Stimulated activated memory B cell treated with anti-CD40 and anti-IgM and Interleukin-4, amounts not matched to agents 10 μg/mL and 1 μg/mL and 100 μg/mL, for 72 hours (primary cell): ENCODE measurements at regions not wholly inside any gene's neighbourhood (a gene's known extent, or its start where the extent isn't known, plus 50 kb on each side); places are given as distances from the start of the nearest gene placed in this dataset.
A peak's percentile ranks its signal among the peaks of the same experiment; 100 is the strongest.

Source experiments
- ATAC-seq: fragments of 150-1000 bp; cut with Tn5 transposase; 2 replicates; pipeline ENCODE4 v1.10.0; 2021
- H3K27ac Mint-ChIP-seq: one replicate; pipeline ENCODE4 v1.8.0; 2022; ENCODE audit warnings: mild to moderate bottlenecking, mixed read lengths
- H3K27me3 Mint-ChIP-seq: one replicate; pipeline ENCODE4 v1.8.0; 2022; ENCODE audit warnings: mixed read lengths
- H3K36me3 Mint-ChIP-seq: one replicate; pipeline ENCODE4 v1.8.0; 2022; ENCODE audit warnings: mixed read lengths
- H3K4me1 Mint-ChIP-seq: one replicate; pipeline ENCODE4 v1.8.0; 2022; ENCODE audit warnings: mixed read lengths
- H3K4me3 Mint-ChIP-seq: one replicate; pipeline ENCODE4 v1.8.0; 2022; ENCODE audit warnings: mild to moderate bottlenecking, moderate library complexity, mixed read lengths
- H3K9me3 Mint-ChIP-seq: one replicate; pipeline ENCODE4 v1.8.0; 2022; ENCODE audit warnings: mixed read lengths

DNA sequence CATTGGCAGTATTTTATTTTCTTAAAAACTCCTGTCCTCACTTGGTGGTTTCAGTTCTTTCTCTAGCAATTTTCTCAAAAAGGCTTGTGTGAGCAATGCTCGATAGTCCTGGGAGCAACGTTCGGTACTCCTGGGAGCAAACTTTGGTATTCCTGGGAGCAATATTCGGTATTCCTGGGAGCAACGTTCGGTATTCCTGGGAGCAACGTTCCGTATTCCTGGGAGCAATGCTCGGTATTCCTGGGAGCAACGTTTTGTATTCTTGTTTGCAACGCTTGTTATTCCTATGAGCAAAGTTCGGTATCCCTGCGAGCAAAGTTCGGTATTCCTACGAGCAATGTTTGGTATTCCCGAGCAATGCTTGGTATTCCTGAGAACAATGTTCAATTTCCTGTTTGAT lies 362.0 kb upstream of the ADARB2 start:
- H3K27me3 Mint-ChIP-seq = no peaks in the 10 kb centered on the region
- H3K9me3 Mint-ChIP-seq = no peaks in the 10 kb centered on the region
- no peaks in the 10 kb centered on the region for H3K36me3 Mint-ChIP-seq
- no peak overlapping the region for H3K4me3 Mint-ChIP-seq
- no peak for ATAC-seq
- no peak overlapping the region for H3K27ac Mint-ChIP-seq
- no peaks in the 10 kb centered on the region for H3K4me1 Mint-ChIP-seq

- no peaks in the 10 kb centered on the region for H3K27me3 Mint-ChIP-seq
- H3K4me1 Mint-ChIP-seq = no peaks in the 10 kb centered on the region
Measured at GRCh38 chr10:2097937-2098336, 360.6 kb upstream of the ADARB2 start.

DNA sequence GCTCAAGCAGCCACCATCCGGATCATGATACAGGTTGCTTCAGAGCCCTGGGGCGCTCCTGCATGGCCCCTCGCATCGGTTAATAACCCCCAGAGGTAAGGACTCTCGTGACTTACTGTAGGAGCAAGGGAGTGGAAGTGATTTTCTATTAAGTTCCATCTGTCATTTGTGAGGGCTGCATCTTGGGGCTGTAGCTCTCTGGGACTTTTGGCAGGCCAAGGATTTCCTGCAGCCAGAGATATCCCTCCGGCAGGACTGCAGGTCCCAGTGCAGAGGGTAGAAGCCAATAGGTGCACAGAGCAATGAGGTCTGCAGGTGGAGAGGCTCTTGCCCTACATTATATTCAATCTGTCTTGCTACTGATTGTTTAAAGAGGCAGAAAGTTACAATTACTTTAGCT lies 356.8 kb upstream of the ADARB2 start:
- H3K4me3 Mint-ChIP-seq = no peak overlapping the region
- no peak for ATAC-seq
- no peaks in the 10 kb centered on the region for H3K4me1 Mint-ChIP-seq
- no peaks in the 10 kb centered on the region for H3K9me3 Mint-ChIP-seq
- no peak overlapping the region for H3K27ac Mint-ChIP-seq
- H3K36me3 Mint-ChIP-seq = no peaks in the 10 kb centered on the region
- H3K27me3 Mint-ChIP-seq = no peaks in the 10 kb centered on the region

More at GRCh38 chr10:2097937-2098336, 360.6 kb upstream of the ADARB2 start:
- ATAC-seq = no peak
- H3K36me3 Mint-ChIP-seq = no peaks in the 10 kb centered on the region
- no peak overlapping the region for H3K27ac Mint-ChIP-seq
- H3K9me3 Mint-ChIP-seq = no peaks in the 10 kb centered on the region
- no peak overlapping the region for H3K4me3 Mint-ChIP-seq

- H3K9me3 Mint-ChIP-seq = peaks cover 4% of the 10 kb centered on the region
- H3K27ac Mint-ChIP-seq = no peak overlapping the region
- no peak for ATAC-seq
- H3K4me3 Mint-ChIP-seq = no peak overlapping the region
- H3K36me3 Mint-ChIP-seq = no peaks in the 10 kb centered on the region
- H3K4me1 Mint-ChIP-seq = no peaks in the 10 kb centered on the region
- H3K27me3 Mint-ChIP-seq = peaks cover 50% of the 10 kb centered on the region
Measured at GRCh38 chr10:2083591-2083990, 346.3 kb upstream of the ADARB2 start.

- H3K36me3 Mint-ChIP-seq = no peaks in the 10 kb centered on the region
- peaks cover 49% of the 10 kb centered on the region for H3K27me3 Mint-ChIP-seq
- no peak overlapping the region for H3K27ac Mint-ChIP-seq
- peak; percentile 16 for ATAC-seq
- H3K4me1 Mint-ChIP-seq = no peaks in the 10 kb centered on the region
- no peaks in the 10 kb centered on the region for H3K9me3 Mint-ChIP-seq
- no peak overlapping the region for H3K4me3 Mint-ChIP-seq
Measured at GRCh38 chr10:2081501-2081900, 344.2 kb upstream of the ADARB2 start.

GRCh38 chr10:2079603-2080078 lies 342.3 kb upstream of the ADARB2 start:
- H3K4me1 Mint-ChIP-seq = no peaks in the 10 kb centered on the region
- H3K9me3 Mint-ChIP-seq = no peaks in the 10 kb centered on the region
- no peaks in the 10 kb centered on the region for H3K36me3 Mint-ChIP-seq
- ATAC-seq = no peak
- no peak overlapping the region for H3K4me3 Mint-ChIP-seq
- no peak overlapping the region for H3K27ac Mint-ChIP-seq
- H3K27me3 Mint-ChIP-seq = peaks cover 33% of the 10 kb centered on the region

- ATAC-seq = no peak
- H3K27me3 Mint-ChIP-seq = peaks cover 26% of the 10 kb centered on the region
- no peaks in the 10 kb centered on the region for H3K9me3 Mint-ChIP-seq
- H3K27ac Mint-ChIP-seq = no peak overlapping the region
- no peaks in the 10 kb centered on the region for H3K4me1 Mint-ChIP-seq
- no peak overlapping the region for H3K4me3 Mint-ChIP-seq
- no peaks in the 10 kb centered on the region for H3K36me3 Mint-ChIP-seq
Measured at GRCh38 chr10:2077231-2077630, 339.9 kb upstream of the ADARB2 start.

- Mint-ChIP-seq H3K27ac (no peak overlapping the region), H3K4me1 (no peaks in the 10 kb centered on the region), H3K4me3 (no peak overlapping the region), H3K27me3 (peaks cover 28% of the 10 kb centered on the region), H3K36me3 (no peaks in the 10 kb centered on the region), H3K9me3 (no peaks in the 10 kb centered on the region)
- ATAC-seq = no peak
Measured at GRCh38 chr10:2076528-2076927, 339.2 kb upstream of the ADARB2 start.

DNA sequence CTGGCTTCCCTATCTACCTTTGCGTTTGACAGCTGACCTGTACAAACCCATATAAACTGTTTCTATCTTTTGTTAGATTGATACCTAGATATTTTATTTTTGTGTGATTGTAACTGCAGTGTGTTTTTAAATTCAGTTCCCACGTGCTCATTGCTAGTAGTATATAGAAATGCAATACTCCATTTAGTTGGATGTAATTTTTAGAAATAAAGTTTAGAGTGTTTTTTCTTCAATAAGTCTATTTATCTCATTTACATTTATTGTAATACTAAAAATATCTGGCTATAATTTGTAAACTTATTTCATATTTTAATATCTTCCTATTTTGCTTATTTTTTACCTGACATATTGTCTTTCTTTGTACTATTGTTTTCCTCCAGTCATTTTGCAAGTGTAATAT lies 329.7 kb upstream of the ADARB2 start:
- H3K4me1 Mint-ChIP-seq = no peaks in the 10 kb centered on the region
- no peaks in the 10 kb centered on the region for H3K36me3 Mint-ChIP-seq
- peaks cover 17% of the 10 kb centered on the region for H3K9me3 Mint-ChIP-seq
- H3K27me3 Mint-ChIP-seq = peaks cover 8% of the 10 kb centered on the region
- no peak overlapping the region for H3K4me3 Mint-ChIP-seq
- ATAC-seq = no peak
- H3K27ac Mint-ChIP-seq = no peak overlapping the region

GRCh38 chr10:2054728-2055127 lies 317.4 kb upstream of the ADARB2 start:
- no peaks in the 10 kb centered on the region for H3K36me3 Mint-ChIP-seq
- no peak overlapping the region for H3K4me3 Mint-ChIP-seq
- no peak overlapping the region for H3K27ac Mint-ChIP-seq
- no peak for ATAC-seq
- peaks cover 4% of the 10 kb centered on the region for H3K4me1 Mint-ChIP-seq
- no peaks in the 10 kb centered on the region for H3K9me3 Mint-ChIP-seq
- peaks cover 23% of the 10 kb centered on the region for H3K27me3 Mint-ChIP-seq

DNA sequence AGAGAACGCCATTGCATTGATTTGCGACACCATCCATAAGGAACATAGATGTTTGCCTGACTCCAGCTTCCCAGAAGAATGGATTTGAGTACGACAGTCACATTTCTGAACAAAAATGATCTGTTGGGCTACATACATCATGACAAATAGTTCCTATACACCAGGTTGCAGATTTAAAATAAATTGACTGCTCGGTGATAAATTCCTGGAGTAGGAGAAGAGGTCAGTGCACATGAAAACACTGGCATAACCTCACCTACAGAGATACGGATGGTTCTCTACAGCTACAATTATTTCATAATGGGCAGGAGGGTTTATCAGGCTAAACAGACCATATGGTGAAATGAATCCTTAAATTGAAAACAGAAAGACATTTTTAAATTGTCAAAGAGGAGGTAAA lies 316.5 kb upstream of the ADARB2 start:
- Mint-ChIP-seq H3K4me3 (no peak overlapping the region), H3K27me3 (peaks cover 15% of the 10 kb centered on the region), H3K4me1 (peaks cover 4% of the 10 kb centered on the region), H3K27ac (no peak overlapping the region), H3K9me3 (no peaks in the 10 kb centered on the region), H3K36me3 (no peaks in the 10 kb centered on the region)
- ATAC-seq = no peak

- Mint-ChIP-seq H3K4me3 (no peak overlapping the region), H3K9me3 (peaks cover 5% of the 10 kb centered on the region), H3K36me3 (no peaks in the 10 kb centered on the region), H3K4me1 (no peaks in the 10 kb centered on the region), H3K27ac (no peak overlapping the region), H3K27me3 (peaks cover 9% of the 10 kb centered on the region)
- ATAC-seq = no peak
Measured at GRCh38 chr10:2051108-2051507, 313.8 kb upstream of the ADARB2 start.

DNA sequence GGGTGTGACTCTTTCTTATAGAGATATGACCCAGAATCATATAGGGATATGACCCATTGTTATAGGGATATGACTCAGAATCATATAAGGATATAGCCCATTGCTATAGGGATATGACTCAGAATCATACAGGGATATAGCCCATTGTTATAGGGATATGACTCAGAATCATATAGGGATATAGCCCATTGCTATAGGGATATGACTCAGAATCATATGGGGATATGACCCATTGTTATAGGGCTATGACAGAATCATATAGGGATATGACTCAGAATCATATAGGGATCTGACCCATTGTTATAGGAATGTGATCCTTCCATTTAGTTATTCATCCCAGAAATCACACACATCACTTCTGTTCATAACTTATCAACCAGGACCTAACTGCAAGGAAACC lies 312.2 kb upstream of the ADARB2 start:
- Mint-ChIP-seq H3K4me3 (no peak overlapping the region), H3K36me3 (no peaks in the 10 kb centered on the region), H3K27me3 (peaks cover 9% of the 10 kb centered on the region), H3K9me3 (peaks cover 5% of the 10 kb centered on the region), H3K4me1 (no peaks in the 10 kb centered on the region), H3K27ac (no peak overlapping the region)
- ATAC-seq = no peak

DNA sequence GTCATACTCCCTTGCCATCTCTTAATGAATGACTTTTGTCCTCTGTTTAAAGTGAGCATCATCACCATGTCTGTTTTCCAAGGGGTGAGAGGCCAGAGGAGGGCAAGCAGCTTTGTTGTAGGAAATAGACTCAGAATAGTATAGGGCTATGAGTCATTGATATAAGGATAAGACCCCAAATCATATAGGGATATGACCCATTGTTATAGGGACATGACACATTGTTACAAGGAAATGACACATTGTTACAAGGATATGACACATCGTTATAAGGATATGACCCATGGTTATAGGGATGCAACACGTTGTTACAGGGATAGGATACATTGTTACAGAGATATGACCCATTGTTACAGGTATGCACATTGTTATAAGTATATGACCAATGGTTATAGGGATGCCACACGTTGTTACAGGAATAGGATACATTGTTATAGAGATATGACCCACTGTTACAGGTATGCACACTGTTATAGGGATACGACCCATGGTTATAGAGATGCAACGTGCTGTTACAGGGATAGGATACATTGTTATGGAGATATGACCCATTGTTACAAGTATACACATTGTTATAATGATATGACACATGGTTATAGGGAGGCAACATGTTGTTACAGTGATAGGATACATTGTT lies 311.1 kb upstream of the ADARB2 start:
- Mint-ChIP-seq H3K9me3 (peaks cover 5% of the 10 kb centered on the region), H3K4me1 (no peaks in the 10 kb centered on the region)
- ATAC-seq = no peak

GRCh38 chr10:2047679-2048078 lies 310.4 kb upstream of the ADARB2 start:
- ATAC-seq = no peak
- Mint-ChIP-seq H3K27me3 (no peaks in the 10 kb centered on the region), H3K36me3 (no peaks in the 10 kb centered on the region), H3K4me3 (no peak overlapping the region), H3K27ac (no peak overlapping the region), H3K9me3 (peaks cover 5% of the 10 kb centered on the region), H3K4me1 (no peaks in the 10 kb centered on the region)

More for the DNA sequence above, 311.1 kb upstream of the ADARB2 start:
- Mint-ChIP-seq H3K36me3 (no peaks in the 10 kb centered on the region), H3K27me3 (peaks cover 7% of the 10 kb centered on the region), H3K4me3 (no peak overlapping the region), H3K27ac (no peak overlapping the region)

GRCh38 chr10:2043379-2043778 lies 306.1 kb upstream of the ADARB2 start:
- H3K4me3 Mint-ChIP-seq = no peak overlapping the region
- ATAC-seq = no peak
- H3K9me3 Mint-ChIP-seq = peaks cover under 1% of the 10 kb centered on the region
- peaks cover 12% of the 10 kb centered on the region for H3K27me3 Mint-ChIP-seq
- no peaks in the 10 kb centered on the region for H3K4me1 Mint-ChIP-seq
- no peaks in the 10 kb centered on the region for H3K36me3 Mint-ChIP-seq
- H3K27ac Mint-ChIP-seq = no peak overlapping the region
